ENCODE measurements at regions not wholly inside any gene's neighbourhood (a gene's known extent, or its start where the extent isn't known, plus 50 kb on each side); places are given as distances from the start of the nearest gene placed in this dataset.

- no CpG with 5 or more reads among the region's 2 CpGs for WGBS, 2 donors (ENCODE audit: low coverage in 1 of 2)
These were observed 307.8 kb downstream of the NR2F1-AS1 start for GRCh38 chr5:93273176-93273575.

DNA sequence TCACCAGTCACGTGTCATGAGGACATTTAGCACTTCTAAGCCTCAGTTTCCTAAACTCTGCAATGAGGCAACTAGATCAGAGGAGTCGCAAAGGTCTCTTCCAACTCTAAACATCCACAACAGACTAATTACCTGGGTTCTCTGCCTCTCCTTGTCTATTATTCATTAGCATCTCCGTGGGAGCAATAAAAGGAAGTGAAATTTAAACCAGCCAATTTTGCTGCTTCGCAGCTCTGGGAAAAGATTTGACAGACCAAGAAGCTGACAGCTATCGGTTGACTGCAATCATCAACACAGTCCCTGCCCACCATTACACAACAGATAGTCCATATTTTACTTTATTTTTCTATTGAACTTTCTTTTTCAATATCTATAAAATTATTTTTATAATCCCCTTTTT is 308.9 kb downstream of the NR2F1-AS1 start:
- H3K4me1 ChIP-seq, result no peaks in the 10 kb centered on the region
- 80 to 86% methylated on average over 5 of the region's 5 CpGs for WGBS, 2 donors (ENCODE audit: low coverage in 1 of 2)
- no peaks in the 10 kb centered on the region for H3K27me3 ChIP-seq
- ATAC-seq, result no peak
- H3K27ac ChIP-seq, result no peak overlapping the region
- no peaks in the 10 kb centered on the region for H3K9me3 ChIP-seq
- H3K36me3 ChIP-seq, result no peaks in the 10 kb centered on the region
- TF ChIP-seq EP300 (IDR thresholded peaks at IDR 0.05), result no peak
- no peak for TF ChIP-seq POLR2A (IDR thresholded peaks at IDR 0.05)
- TF ChIP-seq, protein P1, sequence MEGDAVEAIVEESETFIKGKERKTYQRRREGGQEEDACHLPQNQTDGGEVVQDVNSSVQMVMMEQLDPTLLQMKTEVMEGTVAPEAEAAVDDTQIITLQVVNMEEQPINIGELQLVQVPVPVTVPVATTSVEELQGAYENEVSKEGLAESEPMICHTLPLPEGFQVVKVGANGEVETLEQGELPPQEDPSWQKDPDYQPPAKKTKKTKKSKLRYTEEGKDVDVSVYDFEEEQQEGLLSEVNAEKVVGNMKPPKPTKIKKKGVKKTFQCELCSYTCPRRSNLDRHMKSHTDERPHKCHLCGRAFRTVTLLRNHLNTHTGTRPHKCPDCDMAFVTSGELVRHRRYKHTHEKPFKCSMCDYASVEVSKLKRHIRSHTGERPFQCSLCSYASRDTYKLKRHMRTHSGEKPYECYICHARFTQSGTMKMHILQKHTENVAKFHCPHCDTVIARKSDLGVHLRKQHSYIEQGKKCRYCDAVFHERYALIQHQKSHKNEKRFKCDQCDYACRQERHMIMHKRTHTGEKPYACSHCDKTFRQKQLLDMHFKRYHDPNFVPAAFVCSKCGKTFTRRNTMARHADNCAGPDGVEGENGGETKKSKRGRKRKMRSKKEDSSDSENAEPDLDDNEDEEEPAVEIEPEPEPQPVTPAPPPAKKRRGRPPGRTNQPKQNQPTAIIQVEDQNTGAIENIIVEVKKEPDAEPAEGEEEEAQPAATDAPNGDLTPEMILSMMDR (IDR thresholded peaks at IDR 0.05), result no peak
- no peak for TF ChIP-seq POLR2AphosphoS5 (IDR thresholded peaks at IDR 0.05)
- H3K4me3 ChIP-seq, result no peak overlapping the region

More at GRCh38 chr5:93273176-93273575, 307.8 kb downstream of the NR2F1-AS1 start:
- TF ChIP-seq POLR2AphosphoS5 (IDR thresholded peaks at IDR 0.05), result no peak
- TF ChIP-seq, protein P1 (IDR thresholded peaks at IDR 0.05), result no peak
- no peak for TF ChIP-seq POLR2A (IDR thresholded peaks at IDR 0.05)
- no peak for TF ChIP-seq EP300 (IDR thresholded peaks at IDR 0.05)
- no peaks in the 10 kb centered on the region for H3K27me3 ChIP-seq
- no peak overlapping the region for H3K4me3 ChIP-seq
- H3K4me1 ChIP-seq, result no peaks in the 10 kb centered on the region
- no peak overlapping the region for H3K27ac ChIP-seq
- ATAC-seq, result no peak
- H3K36me3 ChIP-seq, result no peaks in the 10 kb centered on the region
- H3K9me3 ChIP-seq, result no peaks in the 10 kb centered on the region

DNA sequence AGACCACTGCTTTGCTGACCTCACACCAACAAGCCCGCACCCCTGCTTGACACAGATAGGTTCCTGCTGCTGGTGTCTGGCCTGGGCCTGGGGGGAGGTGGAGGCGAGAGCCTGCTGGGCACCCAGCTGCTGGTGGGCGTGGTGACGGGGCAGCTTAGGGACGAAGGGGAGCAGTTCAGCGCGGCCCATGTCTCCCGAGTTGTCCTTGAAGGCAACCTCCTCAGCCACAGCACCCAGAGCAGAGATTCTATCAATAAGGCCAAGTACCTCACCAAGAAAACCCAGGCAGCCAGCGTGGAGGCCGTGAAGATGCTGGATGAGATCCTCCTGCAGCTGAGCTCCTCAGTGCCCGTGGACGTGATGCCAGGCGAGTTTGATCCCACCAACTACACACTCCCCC is 313.3 kb downstream of the NR2F1-AS1 start:
- Histone ChIP-seq H3K27me3 (no peaks in the 10 kb centered on the region), H3K4me3 (no peak overlapping the region), H3K4me1 (no peaks in the 10 kb centered on the region), H3K27ac (no peak overlapping the region), H3K36me3 (no peaks in the 10 kb centered on the region), H3K9me3 (no peaks in the 10 kb centered on the region)
- ATAC-seq, result no peak
- 93% methylated on average over 3 of the region's 13 CpGs; no CpG with 5 or more reads in 1 of the 2 donors for WGBS, 2 donors (ENCODE audit: low coverage in 1 of 2)
- TF ChIP-seq POLR2AphosphoS5 (IDR thresholded peaks at IDR 0.05), result no peak
- TF ChIP-seq EP300 (IDR thresholded peaks at IDR 0.05), result no peak
- TF ChIP-seq, protein P1 (IDR thresholded peaks at IDR 0.05), result no peak
- TF ChIP-seq POLR2A (IDR thresholded peaks at IDR 0.05), result no peak

DNA sequence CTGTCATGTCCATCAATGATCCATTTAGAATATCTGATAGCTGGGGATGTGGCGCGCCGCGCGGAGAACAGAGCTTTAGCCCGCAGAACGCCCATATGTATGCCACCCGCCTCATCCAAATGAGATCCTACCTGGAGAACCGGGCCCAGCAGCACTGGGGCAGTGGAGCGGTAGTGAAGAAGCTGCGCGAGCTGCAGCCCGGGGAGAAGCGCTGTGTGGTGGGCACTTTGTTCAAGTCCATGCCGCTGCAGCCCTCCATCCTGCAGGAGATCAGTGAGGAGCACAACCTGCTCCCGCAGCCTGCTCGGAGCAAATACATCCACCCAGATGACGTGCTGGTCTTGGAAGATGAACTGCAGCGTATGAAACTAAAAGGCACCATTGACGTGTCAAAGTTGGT is 313.7 kb downstream of the NR2F1-AS1 start:
- 96 to 100% methylated on average over 9 of the region's 20 CpGs for WGBS, 2 donors (ENCODE audit: low coverage in 1 of 2)
- no peaks in the 10 kb centered on the region for H3K36me3 ChIP-seq

DNA sequence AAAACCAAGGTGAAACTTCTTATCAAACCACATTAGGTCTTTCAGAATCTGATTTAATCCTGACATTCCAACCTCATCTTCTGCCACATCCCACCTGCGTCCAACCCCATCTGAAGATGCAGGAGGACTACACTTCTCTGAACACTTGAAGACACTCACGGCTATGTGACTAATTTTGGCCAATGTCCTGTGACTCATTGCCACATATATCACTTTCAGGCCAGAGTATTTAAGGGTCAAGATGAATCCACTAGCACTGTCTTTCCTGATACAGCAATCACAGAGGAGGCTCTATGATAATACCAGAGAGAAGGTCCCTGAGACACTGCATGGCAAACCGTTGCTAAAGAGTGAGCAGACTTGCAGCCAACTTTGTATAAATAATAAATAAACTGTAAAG is 323.4 kb downstream of the NR2F1-AS1 start:
- no peaks in the 10 kb centered on the region for H3K27me3 ChIP-seq
- WGBS, 2 donors (ENCODE audit: low coverage in 1 of 2), result 95 to 100% methylated on average over 2 to 3 of the region's 3 CpGs
- ATAC-seq, result no peak
- H3K4me3 ChIP-seq, result no peak overlapping the region
- no peaks in the 10 kb centered on the region for H3K9me3 ChIP-seq
- no peak for TF ChIP-seq POLR2A (IDR thresholded peaks at IDR 0.05)
- TF ChIP-seq EP300 (IDR thresholded peaks at IDR 0.05), result no peak
- no peak for TF ChIP-seq POLR2AphosphoS5 (IDR thresholded peaks at IDR 0.05)
- TF ChIP-seq, protein P1 (IDR thresholded peaks at IDR 0.05), result no peak
- H3K27ac ChIP-seq, result no peak overlapping the region
- no peaks in the 10 kb centered on the region for H3K36me3 ChIP-seq
- no peaks in the 10 kb centered on the region for H3K4me1 ChIP-seq

More for the DNA sequence above, 313.7 kb downstream of the NR2F1-AS1 start:
- Histone ChIP-seq H3K4me3 (no peak overlapping the region), H3K27me3 (no peaks in the 10 kb centered on the region), H3K9me3 (no peaks in the 10 kb centered on the region), H3K4me1 (no peaks in the 10 kb centered on the region), H3K27ac (no peak overlapping the region)
- TF ChIP-seq POLR2A (IDR thresholded peaks at IDR 0.05), result no peak
- TF ChIP-seq EP300 (IDR thresholded peaks at IDR 0.05), result no peak
- no peak for TF ChIP-seq POLR2AphosphoS5 (IDR thresholded peaks at IDR 0.05)
- TF ChIP-seq, protein P1 (IDR thresholded peaks at IDR 0.05), result no peak
- no peak for ATAC-seq
